Lower lobe of right lung (tissue), 2 donors: ENCODE measurements at regions not wholly inside any gene's neighbourhood (a gene's known extent, or its start where the extent isn't known, plus 50 kb on each side); places are given as distances from the start of the nearest gene placed in this dataset.

Source experiments
- ATAC-seq, 2 donors: fragments of 200-7000 bp; cut with Tn5 transposase; one replicate each; pipeline ENCODE4 v1.9.1; 2020 to 2022; ENCODE audit warnings: mild to moderate bottlenecking in 2 of 2, moderate library complexity in 2 of 2
- DNase-seq: peaks from one replicate; pipeline ENCODE4 v3.0.0-alpha.2; 2020
- H3K27ac ChIP-seq: fragments of 200-600 bp; one replicate; pipeline ENCODE4 v1.8.0; 2022
- H3K27me3 ChIP-seq: fragments of 200-600 bp; one replicate; pipeline ENCODE4 v1.8.0; 2022; ENCODE audit warnings: low read depth
- H3K36me3 ChIP-seq: fragments of 200-600 bp; one replicate; pipeline ENCODE4 v1.8.0; 2022; ENCODE audit warnings: mild to moderate bottlenecking
- H3K4me1 ChIP-seq: fragments of 200-600 bp; one replicate; pipeline ENCODE4 v1.8.0; 2022
- H3K4me3 ChIP-seq: fragments of 200-600 bp; one replicate; pipeline ENCODE4 v1.8.0; 2022; ENCODE audit warnings: mild to moderate bottlenecking
- H3K9me3 ChIP-seq: fragments of 200-600 bp; one replicate; pipeline ENCODE4 v1.8.0; 2022
- CTCF ChIP-seq: fragments of 200-600 bp; IDR thresholded peaks from one replicate; pipeline ENCODE4 v1.8.0; 2022; ENCODE audit warnings: antibody characterized with exemption, mild to moderate bottlenecking
- intact Hi-C: fragments of 100-400 bp; cut with DNase I; formaldehyde crosslinking; loops from one replicate; pipeline ENCODE4 v1.11.0; 2022
- donor health status: DM: no; HTN: yes; CAD: no; lungs with severe emphysema.

DNA sequence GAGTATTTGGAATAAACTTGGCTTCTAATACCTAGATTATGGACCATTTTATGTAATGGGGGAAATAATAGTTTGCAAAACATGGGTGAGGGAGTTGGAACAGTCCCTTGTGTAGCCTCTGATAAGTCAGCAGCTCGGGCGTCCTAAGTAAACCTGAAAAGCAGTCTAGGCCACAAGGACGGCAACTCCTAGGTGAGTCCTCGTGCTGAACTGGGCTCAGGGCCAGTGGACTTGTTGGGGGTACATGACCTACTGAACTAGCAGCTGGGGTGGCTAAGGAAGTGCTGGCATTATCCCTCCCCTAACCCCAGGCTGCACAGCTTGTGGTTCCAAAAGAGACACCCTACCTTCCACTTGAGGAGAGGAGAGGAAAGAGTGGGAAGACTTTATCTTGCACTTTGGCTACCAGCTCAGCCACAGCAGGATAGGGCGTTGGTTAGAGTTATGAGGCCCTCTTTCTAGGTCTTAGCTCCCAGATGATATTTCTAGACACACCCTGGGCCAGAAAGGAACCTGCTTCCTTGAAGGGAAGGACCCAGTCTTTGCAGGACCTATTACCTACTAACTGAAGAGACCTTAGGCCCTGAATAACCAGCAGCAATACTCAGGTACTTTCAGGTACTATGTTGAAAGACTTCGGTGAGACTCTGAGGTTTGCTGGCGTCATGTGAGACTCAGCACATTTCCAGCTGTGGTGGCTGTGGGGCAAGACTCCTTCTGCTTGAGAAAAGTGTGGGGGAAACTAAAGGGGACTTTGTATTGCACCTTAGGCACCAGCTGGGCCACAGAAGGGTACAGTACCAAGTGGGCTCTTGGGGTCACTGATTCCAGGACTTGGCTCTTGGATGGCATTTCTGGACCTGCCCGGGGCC lies 71.0 kb downstream of the AQP4 start:
- no peak overlapping the region for H3K27ac ChIP-seq
- no peaks in the 10 kb centered on the region for H3K27me3 ChIP-seq
- intact Hi-C loops = no loop called here
- TF ChIP-seq CTCF = no peak
- no peaks in the 10 kb centered on the region for H3K9me3 ChIP-seq
- no peaks in the 10 kb centered on the region for H3K4me1 ChIP-seq
- H3K36me3 ChIP-seq = no peaks in the 10 kb centered on the region
- DNase-seq = no peak
- no peak overlapping the region for H3K4me3 ChIP-seq
- no peak for ATAC-seq

DNA sequence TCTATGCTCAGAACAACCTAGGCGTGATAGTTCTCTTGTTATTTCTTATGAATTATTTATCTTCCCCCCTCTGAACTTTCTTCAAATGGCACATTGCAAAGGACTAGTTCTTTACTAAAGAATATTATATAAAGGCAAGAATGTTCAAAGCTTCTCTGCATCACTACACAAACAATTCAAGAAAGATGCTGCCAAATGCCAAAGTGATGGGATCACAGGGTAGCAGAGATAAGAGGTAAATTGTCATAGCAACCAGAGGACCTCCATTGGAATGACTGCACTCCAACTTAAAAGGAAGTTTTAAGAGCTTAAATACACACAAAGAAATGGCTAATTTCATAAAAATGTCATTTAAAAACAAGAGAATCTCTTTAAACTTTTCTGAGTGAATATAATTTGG lies 72.8 kb downstream of the AQP4 start:
- intact Hi-C loops = no loop called here
- H3K4me1 ChIP-seq = no peaks in the 10 kb centered on the region
- H3K27me3 ChIP-seq = no peaks in the 10 kb centered on the region
- no peaks in the 10 kb centered on the region for H3K36me3 ChIP-seq
- ATAC-seq (no peak), DNase-seq (no peak)
- H3K27ac ChIP-seq = no peak overlapping the region
- no peak overlapping the region for H3K4me3 ChIP-seq
- H3K9me3 ChIP-seq = no peaks in the 10 kb centered on the region
- TF ChIP-seq CTCF = no peak

- Histone ChIP-seq H3K36me3 (no peaks in the 10 kb centered on the region), H3K4me1 (no peaks in the 10 kb centered on the region), H3K27ac (no peak overlapping the region), H3K9me3 (no peaks in the 10 kb centered on the region), H3K4me3 (no peak overlapping the region), H3K27me3 (no peaks in the 10 kb centered on the region)
- TF ChIP-seq CTCF = no peak
- intact Hi-C loops = no loop called here
- ATAC-seq = no peak
- no peak for DNase-seq
Observed at GRCh38 chr18:26791676-26792075, 73.8 kb downstream of the AQP4 start.

DNA sequence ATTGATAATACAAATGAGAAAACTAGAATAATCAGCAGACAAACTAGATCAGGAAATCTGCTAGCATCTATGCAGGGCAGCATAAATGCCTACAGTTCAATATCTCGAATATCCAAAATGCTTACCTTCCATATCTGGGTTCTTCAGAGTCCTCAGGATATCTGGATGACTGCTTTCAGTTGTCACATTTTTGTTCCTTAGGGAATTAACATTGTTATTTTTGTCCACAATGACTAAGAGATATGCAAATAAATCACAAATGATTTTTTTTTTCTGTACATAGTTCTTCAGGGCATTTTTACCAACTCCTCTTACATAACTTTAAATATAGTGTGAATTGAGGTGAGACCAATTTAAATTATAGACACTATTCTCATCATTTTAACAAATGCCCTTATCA lies 80.9 kb downstream of the AQP4 start:
- H3K27me3 ChIP-seq = no peaks in the 10 kb centered on the region
- H3K36me3 ChIP-seq = no peaks in the 10 kb centered on the region
- ATAC-seq = no peak
- H3K4me3 ChIP-seq = no peak overlapping the region
- no peaks in the 10 kb centered on the region for H3K9me3 ChIP-seq
- no peaks in the 10 kb centered on the region for H3K4me1 ChIP-seq
- H3K27ac ChIP-seq = no peak overlapping the region
- DNase-seq = no peak
- no peak for TF ChIP-seq CTCF
- intact Hi-C loops = no loop called here

DNA sequence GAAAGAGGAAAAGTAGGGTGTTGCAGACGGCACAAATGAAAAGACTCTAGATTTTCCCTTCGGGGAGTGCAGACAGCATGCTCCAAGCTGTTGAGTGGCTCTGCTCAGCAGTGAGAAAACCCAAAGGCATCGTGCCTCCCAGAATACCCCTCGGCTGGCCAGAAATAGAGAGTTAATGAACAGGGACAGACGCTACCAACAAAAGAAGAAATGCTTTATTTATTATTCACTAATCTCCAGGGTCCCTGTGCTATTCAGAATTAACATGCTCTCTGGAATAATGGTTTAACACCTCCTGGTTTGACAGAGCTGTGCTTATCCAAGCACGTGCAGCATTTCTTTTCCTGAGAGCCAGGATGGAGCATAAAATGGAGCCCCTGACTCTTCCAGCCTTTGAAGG lies 82.3 kb downstream of the AQP4 start:
- intact Hi-C loops = no loop called here
- no peak for ATAC-seq
- no peak for DNase-seq

More for the DNA sequence above, 82.3 kb downstream of the AQP4 start:
- no peaks in the 10 kb centered on the region for H3K27me3 ChIP-seq
- no peaks in the 10 kb centered on the region for H3K36me3 ChIP-seq
- no peaks in the 10 kb centered on the region for H3K9me3 ChIP-seq
- no peak for TF ChIP-seq CTCF
- H3K4me3 ChIP-seq = no peak overlapping the region
- no peak overlapping the region for H3K27ac ChIP-seq
- no peaks in the 10 kb centered on the region for H3K4me1 ChIP-seq
